DMS53 treated with DMSO at 0.1 percent for 48 hours (cell line): ENCODE measurements at regions not wholly inside any gene's neighbourhood (a gene's known extent, or its start where the extent isn't known, plus 50 kb on each side); places are given as distances from the start of the nearest gene placed in this dataset.
"Not testable (repeated sequence)": the region's sequence is repeated elsewhere in the genome, so short reads cannot be mapped to it uniquely, and the experiment has no call there.

Experiments used
- DNase-seq: peaks from one replicate; lab custom pipeline; 2025; ENCODE audit not compliant: unreplicated experiment; lab: John Stamatoyannopoulos, UW

DNA sequence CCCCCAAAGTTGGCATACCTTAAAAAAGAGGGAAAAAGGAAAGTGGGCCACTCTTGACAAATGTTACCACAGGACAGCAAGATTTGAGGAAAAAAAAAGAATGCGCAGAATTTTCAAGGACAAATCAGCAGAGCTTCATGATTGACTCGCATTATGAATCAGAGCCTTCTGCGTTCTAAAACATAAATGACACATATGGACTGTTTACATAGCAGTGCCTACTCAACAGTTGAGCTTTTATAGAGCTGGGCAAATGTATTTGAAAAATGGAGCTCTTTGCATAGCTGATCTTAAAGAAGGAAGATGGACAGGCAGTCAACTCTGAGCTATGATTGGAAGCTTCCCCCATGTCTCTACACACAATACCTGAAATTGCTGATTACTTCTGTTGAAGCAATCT is 213.2 kb upstream of the NT5E start:
- no peak for DNase-seq

DNA sequence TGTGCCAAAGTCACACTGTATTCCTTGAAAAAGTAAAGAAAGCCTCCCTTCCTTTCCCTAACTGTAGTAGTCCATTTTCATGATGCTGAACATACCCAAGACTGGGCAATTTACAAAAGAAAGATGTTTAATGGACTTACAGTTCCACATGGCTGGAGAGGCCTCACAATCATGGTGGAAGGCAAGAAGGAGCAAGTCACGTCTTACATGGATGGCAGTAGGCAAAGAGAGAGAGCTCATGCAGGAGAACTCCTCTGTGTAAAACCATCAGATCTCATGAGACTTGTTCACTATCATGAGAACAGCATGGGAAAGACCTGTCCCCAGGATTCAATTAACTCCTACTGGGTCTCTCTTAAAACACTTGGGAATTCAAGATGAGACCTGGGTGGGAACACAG is 222.5 kb upstream of the NT5E start:
- DNase-seq: not testable (repeated sequence)

DNA sequence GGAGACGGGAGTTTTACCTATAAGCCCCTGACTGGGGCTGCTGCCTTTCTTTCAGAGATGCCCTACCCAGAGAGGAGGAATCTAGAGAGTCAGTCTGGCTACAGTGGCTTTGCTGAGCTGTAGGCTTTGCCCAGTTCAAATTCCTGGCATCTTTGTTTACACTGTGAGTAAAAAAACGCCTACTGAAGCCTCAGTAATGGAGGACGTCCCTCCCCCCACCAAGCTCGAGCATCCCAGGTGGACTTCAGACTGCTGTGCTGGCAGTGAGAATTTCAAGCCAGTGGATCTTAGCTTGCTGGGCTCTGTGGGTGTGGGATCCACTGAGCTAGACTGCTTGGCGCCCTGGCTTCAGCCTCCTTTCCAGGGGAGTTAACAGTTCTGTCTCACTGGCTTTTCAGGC is 237.1 kb upstream of the NT5E start:
- not testable (repeated sequence) for DNase-seq

DNA sequence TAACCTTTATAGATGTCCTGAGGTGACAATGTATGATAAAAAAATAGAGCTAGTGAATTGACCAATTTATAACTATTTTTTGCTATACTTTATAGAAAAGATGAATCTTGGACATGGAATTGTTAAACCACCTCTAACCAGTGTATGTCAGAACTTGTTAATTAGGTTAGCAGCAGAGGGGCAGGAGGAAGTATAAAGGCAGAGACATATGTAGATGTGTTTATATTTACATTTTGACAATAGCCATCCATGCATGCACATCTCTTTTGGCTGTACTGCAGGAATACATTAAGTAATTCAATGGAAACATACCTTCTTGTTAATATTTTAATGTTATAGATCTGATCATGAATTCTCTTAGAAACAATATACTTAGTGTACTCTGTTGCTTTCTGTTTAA is 254.6 kb upstream of the NT5E start:
- DNase-seq: no peak

DNA sequence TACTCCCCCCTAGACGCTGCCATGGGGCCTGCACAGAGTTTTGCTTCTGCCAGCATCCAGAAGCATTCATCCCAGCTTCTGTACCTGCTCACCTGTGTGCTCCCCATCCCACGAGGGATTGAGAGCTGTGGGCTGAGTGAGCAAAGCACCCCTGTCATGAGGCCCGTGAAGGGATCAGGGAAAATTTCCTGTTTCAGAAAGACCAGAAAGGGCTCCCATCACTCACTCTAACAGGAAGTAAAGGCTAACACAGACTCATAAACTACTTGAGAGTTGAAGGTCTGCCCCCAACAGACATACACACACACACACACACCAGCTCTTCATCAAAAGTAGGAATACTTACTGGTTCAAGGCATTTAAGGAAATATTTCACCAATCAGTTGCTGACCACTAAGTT is 256.5 kb upstream of the NT5E start:
- no peak for DNase-seq

DNA sequence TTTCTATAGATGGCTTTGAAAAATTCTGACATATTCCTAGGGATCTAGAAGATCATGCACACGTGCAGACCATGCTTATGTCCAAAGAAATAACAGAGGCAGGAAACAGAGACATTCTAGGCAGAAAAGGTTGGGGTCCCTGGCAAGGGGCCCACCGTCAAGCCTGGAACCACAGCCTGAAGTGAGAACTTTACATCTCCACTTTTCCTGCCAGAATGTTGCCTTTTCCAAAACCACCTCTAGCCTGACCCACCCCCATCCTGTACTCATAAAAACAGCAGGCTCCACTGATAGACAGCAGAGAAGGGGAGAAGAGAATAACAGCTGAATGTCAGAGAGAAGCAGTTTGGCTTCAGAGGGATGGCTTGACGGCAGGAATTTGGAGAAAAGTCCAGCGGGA is 257.3 kb upstream of the NT5E start:
- DNase-seq: no peak

DNA sequence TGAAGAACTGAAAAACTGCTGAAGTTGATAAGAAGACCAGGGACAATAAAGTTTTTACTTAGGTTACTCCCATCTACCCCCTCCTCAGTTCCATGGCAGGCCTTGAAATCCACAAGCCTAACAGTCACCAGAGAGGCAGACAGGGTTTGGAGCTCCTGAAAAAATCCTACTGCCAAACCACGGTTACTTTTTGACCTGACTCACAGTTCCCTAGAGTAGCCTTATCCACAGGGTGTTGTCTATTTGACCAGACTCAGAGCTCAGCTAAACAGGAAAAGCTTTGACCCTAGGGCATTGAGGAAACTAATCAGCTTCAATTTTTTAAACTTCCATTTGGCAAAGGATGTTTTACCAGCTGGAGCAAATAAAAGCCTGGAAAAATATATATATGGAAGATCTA is 257.7 kb upstream of the NT5E start:
- DNase-seq: no peak

DNA sequence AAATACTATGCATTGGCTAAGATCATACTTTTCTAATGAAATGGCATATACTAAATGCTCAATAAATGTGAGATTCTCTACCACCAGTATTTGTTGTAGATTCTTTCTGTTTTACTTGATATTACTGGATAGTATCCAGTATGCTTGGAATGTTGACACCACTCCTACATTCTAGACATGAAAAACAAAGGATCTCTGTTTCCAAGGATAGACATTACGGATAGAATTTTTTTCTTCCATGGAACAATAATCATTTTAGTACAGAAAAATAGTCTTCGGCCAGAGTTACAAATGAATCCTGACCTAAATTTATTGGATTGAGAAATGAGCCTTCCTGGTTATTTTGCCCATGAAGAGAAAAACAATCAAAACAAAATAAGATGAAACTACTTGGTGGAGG is 258.2 kb upstream of the NT5E start:
- no peak for DNase-seq

DNA sequence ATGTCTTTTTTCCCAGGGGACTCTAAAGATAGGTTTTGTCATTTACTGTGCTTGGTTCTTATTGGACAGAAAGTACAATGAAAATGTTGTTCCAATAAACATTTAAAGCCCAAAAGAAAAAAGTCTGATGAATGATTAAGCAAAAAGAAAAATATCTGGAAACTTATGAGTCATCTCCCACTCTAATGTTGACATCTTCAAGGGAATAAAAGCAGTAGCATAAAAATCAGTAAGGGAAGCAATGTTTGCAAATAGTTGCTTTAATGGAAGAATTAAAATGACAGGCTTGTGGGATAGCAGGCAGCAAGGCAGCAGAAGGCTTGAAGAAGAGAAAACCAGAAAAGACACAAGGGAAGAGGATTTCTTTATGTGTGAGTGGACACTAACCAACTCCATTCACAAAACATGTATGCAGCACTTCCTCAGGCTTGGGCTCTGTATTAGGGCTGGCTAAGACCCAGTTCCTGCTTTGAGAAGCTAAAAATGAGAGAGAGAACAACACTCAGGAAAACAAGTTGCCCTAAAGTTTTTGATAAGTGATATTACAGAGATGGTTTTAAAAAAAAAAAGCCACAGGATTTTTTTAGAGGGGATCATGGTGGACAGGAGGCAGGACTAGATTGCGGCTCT is 263.2 kb upstream of the NT5E start:
- no peak for DNase-seq

DNA sequence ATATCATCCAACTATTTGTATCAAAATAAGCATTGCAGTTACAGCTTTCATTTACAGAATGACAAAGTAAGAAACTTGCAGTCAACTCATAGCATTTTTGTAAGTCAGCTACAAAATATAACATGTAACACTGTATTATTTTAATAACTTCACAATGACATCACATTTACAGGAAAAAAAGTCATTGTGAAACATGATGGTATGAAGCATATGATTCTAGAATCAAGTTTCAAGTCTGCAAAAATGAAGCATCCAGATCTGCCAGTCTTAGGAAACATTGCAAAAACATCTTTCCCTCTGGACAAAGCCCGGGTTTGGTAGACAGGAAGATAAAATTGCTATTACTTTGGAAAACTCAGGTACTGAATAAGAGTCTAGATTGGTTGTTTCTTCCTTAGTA is 263.9 kb upstream of the NT5E start:
- DNase-seq: no peak

DNA sequence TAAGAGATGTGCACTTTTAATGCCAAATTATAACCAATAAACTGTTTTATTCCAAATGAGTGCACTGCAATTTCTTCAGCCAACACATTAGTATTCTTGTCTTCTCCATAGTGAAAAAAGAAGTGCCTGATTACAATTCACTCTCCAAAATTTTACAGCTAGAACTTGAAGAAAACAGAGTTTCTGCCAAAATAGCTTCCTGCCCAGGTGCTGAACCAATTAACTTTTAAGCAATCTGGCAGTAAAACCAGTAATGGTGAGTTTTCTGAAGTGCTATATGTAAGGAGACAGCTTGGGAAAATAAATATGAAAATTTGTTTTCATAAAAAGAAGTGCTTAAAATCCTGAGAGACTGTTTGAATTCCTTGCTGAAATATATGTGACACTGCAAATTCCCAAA is 266.0 kb upstream of the NT5E start:
- DNase-seq: no peak

DNA sequence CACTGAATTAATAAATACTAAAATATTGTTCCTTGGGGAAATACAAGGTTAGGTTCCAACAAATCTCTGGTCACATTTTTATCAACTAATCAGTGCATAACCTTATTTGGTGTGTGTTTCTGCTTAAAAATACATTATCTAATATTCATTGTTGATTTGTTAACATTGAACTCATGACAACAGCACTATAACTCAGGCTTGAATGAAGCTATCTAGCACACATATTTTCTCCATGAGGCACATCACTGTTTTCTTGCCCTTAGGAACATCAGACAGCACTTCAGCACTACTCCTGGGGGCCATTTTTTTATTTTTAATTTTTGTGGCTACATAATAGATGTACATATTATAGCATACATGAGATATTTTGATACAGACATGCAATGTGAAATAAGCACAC is 277.2 kb upstream of the NT5E start:
- DNase-seq: no peak

DNA sequence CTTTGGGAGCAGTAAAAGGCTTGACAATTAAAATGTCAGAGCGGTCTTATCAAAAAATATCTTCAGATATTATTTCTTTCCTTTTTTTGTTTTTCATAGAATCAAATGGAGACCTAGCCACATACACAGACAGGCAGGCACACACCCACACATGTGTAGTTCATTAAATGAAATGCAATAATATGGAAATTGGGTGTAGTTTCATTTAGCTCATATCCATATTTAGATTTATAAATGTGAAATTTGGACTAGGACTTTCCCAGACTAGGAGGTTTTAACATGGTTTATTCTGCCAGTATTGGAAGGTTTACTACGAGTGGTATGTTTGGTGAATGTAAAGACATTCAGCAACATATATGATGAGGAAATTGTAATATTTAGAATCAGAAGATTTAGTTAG is 277.7 kb upstream of the NT5E start:
- no peak for DNase-seq

DNA sequence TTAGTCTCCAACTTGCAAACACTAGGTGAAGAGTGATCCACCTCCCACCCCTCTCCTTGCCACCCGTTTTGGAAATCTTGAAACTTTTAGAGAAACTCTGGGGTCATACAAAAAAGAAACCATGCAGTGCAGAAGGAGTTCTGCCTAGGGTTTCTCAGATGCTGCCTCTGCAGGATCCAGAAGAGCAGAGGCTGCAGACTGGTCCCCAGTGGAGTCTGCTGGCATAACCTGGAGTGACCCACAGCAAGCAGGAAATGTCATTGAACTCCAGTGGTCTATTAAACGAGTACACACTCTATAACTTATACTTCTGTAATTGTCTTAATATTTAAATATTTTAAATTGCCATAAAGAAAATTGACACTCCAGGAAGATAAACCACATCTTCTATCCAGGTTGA is 280.7 kb upstream of the NT5E start:
- no peak for DNase-seq

DNA sequence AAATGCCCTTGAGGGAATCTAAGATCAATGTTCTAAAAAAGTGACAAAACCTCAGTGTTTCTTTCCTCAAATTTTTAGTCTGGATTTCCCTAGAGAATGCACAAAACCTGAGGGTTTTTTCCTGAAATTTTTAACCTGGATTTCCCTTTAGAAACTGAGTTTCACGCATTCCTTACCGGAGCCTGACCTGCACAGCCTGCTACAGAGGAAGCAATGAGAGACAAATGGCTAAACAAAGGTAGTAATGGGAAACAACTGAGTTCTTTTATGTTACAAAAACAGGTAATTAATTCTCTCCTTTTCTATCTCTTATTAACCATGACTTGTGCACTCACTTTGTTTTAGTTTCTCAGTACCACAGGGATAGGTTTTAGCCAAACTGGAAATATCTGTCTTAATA is 281.7 kb upstream of the NT5E start:
- no peak for DNase-seq

DNA sequence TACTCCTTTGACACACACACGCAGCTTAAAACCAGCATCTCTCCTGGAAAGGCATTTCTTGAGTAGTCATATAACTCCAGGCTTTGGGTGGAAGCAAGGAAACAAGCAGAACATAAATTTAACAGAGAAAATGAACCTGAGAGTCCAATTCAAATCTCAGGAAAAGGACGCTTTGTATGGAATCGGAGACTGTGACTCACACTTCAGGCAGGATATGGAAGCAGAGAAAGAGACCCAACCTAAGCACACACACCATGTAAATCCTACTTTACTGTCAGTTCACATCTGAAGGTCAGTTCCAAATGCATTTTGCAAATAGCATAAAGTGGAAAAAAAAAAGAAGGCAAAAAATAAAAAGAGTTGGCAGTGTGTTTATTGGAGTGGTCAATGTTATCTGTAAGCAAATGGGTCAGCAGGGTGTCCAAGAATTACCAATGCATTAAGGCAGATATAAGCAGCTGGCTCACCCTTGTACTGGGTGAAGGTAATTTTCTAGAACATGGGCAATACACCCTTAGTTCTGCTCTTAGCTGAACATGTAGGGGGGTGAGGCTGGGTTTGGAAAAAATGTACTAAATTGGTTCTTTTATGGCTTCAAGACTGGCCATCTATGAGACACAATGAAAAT is 283.7 kb upstream of the NT5E start:
- no peak for DNase-seq

DNA sequence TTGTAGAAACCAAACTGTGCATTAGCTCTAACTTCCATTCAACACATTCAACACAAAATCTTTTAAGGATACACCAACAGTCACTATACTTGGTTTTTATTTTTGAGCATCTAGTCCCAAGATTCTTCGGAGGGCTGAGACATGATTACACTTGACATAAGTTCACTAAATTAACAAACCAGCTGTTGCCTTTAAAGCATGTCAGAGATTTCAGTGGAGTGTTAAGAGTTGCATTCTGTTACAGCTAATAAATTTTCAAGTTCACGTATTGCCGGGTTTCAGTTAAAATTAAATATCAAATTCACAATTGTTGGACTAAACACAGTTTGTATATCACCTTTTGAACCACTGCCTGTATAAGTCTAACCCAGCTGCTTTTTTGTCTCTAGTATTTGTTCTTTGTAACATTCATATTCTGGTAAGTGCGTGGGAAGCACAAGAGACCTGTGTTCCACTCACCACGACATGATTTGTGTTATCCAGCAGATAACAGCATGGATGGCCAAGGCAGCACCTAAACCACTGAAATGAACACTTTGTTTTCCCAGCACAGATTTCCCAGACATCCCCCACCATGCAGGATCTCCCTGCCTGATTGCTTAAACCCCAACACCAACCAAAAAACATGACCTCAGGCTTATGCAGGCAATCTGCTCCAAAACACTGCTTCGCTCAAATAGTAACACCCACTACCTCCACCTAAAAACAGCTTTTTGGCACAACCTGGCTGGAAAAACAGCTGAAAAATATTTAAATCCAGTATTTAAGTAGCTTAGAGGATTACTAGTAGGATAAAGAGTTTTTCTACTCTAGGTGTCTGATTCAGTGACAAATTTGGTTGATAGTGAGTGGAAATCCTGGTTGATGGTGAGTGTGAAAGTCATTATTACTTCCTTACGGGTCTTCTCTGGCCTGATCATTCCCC is 286.5 kb upstream of the NT5E start:
- DNase-seq: no peak

DNA sequence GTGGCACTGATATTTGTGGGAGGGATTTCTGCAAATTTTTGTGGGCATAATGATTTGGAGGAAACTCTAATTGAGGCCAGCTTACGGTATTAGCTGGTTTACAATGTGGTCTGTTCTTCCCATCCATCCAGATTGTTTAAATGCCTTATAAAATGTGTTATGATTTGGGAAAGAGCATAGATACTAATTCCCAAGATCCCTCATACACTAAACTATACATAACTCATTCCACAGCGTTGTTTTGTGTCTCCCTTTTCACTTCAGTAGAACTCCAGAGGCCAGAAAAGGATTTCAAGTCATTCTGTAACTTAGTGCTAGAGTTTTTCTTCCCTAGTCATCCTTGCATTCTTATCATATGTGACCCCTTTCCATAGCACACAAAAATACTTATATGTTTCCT is 292.6 kb upstream of the NT5E start:
- no peak for DNase-seq

DNA sequence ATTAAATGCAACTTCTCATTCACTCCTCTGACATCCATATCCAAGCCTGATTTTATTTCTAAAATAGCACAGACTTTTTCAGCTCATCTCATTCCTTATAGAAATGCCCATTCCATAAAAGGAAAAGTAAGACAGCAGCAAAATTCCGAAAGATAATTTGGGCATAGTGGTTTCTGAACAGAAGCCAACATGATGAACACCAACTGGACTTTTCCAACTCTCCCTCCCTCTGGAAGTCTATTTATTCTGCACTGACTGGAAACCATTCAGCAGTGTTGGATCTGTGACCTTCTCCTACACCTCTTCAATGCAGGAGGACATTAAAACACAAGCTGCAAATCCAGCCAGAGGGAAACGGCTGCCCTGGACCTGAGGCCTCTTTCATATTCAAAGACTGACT is 306.2 kb upstream of the NT5E start:
- no peak for DNase-seq

DNA sequence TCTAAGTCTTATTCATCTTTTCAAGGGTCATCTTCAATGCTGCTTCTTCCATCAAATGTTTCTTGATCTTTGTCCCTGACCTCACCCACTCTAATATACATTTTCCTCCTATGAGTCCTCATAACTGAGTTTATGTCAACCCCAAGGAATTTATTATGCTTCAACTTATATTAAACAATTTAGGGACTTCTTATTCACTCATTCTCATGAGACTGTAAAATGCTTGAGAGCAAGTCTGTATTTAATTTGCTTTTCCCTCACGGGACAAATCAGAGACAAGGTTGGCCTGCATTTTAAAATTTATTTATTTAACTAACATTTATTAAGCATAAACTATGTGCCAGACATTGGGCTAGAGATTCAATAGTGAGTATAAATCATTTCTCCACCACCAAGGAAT is 312.0 kb upstream of the NT5E start:
- no peak for DNase-seq

DNA sequence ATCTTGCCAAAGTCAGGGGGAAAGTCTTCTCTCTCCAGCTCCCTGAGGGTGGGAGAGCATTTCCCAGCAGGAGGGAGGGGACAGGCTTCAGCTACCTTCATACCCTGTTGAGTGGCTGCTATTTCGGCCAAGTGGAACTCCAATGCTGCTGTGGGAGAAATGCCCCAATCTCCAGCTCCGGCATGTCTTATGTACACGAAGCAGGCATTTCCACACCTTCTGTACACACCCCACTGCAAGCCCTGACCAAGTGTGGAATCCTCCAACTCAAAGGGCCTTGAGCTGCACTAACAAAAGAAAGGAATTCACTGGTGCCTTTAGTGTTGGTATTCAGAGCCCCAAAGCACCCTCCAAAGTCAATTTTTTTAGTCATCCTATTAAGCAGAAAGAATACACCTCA is 313.6 kb upstream of the NT5E start:
- no peak for DNase-seq

DNA sequence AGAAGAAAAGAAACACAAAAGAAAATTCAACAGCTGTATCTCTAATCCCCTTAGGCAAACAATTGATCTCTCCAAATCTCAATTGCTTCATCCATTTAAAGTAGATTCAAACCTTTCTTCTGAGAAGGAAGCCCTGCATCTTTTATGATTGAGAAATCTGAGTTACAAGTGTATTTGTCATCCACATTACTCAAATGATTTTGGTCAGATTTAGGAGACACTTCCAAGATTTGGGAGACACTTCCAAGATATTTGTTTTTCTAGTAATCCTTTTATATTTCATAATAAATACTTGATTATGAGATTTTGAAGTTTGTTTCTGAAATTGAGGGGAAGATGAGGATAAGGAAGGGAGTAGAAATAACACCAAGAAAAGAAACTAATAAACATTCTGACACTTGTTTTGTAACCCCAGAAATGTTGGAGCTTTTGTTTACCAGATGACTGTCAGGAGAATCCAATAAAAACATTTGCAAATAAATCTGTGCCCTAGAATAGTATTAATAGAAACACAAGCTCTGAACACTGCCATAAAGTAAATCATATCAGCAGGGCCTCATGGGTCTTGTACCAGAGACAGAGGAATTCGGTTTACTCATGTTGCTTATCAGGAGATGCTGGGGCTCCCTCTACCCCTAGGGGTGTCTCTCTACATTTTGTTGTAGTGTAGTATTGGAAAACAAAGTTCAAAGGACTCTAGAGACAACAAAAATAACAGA is 314.3 kb upstream of the NT5E start:
- DNase-seq: no peak
